GM12865 (cell line): ENCODE measurements at regions not wholly inside any gene's neighbourhood (a gene's known extent, or its start where the extent isn't known, plus 50 kb on each side); places are given as distances from the start of the nearest gene placed in this dataset.

ENCODE experiments used
- DNase-seq: peaks from one replicate; pipeline ENCODE4 v3.0.0; 2010; ENCODE audit warnings: low read depth
- H3K4me3 ChIP-seq: 2 replicates; pipeline ENCODE4 v1.5.1; 2011; ENCODE audit warnings: mild to moderate bottlenecking, low read depth, low read length, control low read depth
- TF ChIP-seq, protein P1 (sequence below): IDR thresholded peaks from 2 replicates; pipeline ENCODE4 v1.5.1; 2011; ENCODE audit warnings: low read length, control low read depth, low read depth, inconsistent platforms; ENCODE audit not compliant: insufficient read depth; ENCODE audit errors: missing control alignments

- no peak overlapping the region for H3K4me3 ChIP-seq
- no peak for DNase-seq
- TF ChIP-seq, protein P1, sequence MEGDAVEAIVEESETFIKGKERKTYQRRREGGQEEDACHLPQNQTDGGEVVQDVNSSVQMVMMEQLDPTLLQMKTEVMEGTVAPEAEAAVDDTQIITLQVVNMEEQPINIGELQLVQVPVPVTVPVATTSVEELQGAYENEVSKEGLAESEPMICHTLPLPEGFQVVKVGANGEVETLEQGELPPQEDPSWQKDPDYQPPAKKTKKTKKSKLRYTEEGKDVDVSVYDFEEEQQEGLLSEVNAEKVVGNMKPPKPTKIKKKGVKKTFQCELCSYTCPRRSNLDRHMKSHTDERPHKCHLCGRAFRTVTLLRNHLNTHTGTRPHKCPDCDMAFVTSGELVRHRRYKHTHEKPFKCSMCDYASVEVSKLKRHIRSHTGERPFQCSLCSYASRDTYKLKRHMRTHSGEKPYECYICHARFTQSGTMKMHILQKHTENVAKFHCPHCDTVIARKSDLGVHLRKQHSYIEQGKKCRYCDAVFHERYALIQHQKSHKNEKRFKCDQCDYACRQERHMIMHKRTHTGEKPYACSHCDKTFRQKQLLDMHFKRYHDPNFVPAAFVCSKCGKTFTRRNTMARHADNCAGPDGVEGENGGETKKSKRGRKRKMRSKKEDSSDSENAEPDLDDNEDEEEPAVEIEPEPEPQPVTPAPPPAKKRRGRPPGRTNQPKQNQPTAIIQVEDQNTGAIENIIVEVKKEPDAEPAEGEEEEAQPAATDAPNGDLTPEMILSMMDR = no peak
These were observed 80.8 kb upstream of the SLC8A3 start for GRCh38 chr14:70269582-70269981.

- no peak overlapping the region for H3K4me3 ChIP-seq
- TF ChIP-seq, protein P1 = no peak
- DNase-seq = no peak
These were observed 80.0 kb upstream of the SLC8A3 start for GRCh38 chr14:70268760-70269159.

- TF ChIP-seq, protein P1 = no peak
- no peak overlapping the region for H3K4me3 ChIP-seq
- DNase-seq = no peak
These were observed 77.4 kb upstream of the SLC8A3 start for GRCh38 chr14:70266157-70266556.

- H3K4me3 ChIP-seq = no peak overlapping the region
- DNase-seq = no peak
- TF ChIP-seq, protein P1 = no peak
These were observed 76.7 kb upstream of the SLC8A3 start for GRCh38 chr14:70265422-70265821.

DNA sequence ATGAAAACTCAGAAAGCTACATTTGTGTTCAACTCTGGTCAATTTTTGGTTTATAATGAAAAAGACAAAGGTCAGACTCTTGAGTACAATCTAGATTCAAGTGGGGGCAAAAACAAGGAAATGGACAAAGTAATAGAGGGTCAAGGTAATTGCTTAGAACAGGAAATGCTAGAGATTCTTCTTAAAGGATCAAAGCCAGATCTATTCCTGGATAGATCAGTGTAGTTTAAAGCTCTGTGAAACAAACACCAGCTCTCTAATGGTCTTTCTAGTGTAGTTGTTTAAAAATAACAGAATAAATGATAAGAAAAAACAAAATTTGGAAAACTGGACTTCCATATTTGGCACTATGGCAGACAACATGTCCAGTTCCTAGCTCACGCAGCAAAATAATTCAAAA, 70.7 kb upstream of the SLC8A3 start:
- DNase-seq = no peak

GRCh38 chr14:70257526-70257925, 68.8 kb upstream of the SLC8A3 start:
- no peak overlapping the region for H3K4me3 ChIP-seq
- TF ChIP-seq, protein P1 = peak; percentile 68
- DNase-seq = peak; percentile 62

More for the DNA sequence above, 70.7 kb upstream of the SLC8A3 start:
- TF ChIP-seq, protein P1 = no peak
- no peak overlapping the region for H3K4me3 ChIP-seq

GRCh38 chr14:70256601-70257000, 67.8 kb upstream of the SLC8A3 start:
- no peak overlapping the region for H3K4me3 ChIP-seq
- TF ChIP-seq, protein P1 = no peak
- DNase-seq = no peak

DNA sequence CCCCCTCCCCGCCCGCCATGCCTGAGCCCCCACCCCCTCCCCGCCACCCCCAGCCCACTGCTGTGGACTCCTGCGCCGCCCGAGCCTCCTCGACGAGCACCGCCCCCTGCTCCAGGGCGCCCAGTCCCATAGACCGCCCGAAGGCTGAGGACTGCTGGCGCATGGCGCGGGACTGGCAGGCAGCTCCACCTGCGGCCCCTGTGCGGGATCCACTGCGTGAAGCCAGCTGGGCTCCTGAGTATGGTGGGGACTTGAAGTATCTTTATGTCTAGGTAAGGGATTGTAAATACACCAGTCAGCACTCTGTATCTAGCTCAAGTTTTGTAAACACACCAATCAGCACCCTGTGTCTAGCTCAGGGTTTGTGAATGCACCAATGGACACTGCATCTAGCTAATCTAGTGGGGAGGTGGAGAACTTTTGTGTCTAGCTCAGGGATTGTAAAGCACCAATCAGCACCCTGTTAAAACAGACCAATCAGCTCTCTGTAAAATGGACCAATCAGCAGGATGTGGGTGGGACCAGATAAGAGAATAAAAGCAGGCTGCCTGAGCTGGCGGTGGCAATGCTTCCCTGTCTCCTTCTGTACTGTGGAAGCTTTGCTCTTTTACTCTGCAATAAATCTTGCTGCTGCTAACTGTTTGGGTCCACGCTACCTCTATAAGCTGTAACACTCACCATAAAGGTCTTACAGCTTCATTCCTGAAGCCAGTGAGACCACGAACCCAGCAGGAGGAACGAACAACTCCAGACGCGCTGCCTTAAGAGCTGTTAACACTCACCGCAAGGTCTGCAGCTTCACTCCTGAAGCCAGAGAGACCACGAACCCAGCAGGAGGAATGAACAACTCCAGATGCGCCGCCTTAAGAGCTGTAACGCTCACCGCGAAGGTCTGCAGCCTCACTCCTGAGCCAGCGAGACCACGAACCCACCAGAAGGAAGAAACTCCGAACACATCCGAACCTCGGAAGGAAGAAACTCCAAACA, 66.6 kb upstream of the SLC8A3 start:
- H3K4me3 ChIP-seq = peak overlapping the region; percentile 45
- DNase-seq = peak; percentile 34
